ENCODE measurements at regions not wholly inside any gene's neighbourhood (a gene's known extent, or its start where the extent isn't known, plus 50 kb on each side); places are given as distances from the start of the nearest gene placed in this dataset.

DNA sequence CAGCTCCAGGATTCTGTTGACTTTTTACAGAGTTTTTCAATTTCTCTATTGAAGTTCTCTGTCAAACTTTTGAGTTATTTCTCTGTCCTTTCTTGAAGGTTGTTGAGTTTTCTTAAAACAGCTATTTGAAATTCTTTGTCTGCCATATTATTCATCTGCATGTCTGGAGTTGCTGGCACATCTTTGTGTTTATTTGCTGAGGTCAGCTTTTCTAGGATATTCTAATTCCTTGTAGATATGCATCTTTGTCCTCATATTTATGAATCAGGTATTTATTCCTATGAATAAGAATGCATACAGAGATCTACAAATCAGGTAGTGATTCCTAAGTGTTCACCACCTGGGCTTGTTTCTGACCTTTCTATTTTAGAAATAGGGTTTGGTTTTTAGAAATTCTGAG, 546.4 kb downstream of the RAPGEF2 start (continued):
- TF ChIP-seq, protein P1, sequence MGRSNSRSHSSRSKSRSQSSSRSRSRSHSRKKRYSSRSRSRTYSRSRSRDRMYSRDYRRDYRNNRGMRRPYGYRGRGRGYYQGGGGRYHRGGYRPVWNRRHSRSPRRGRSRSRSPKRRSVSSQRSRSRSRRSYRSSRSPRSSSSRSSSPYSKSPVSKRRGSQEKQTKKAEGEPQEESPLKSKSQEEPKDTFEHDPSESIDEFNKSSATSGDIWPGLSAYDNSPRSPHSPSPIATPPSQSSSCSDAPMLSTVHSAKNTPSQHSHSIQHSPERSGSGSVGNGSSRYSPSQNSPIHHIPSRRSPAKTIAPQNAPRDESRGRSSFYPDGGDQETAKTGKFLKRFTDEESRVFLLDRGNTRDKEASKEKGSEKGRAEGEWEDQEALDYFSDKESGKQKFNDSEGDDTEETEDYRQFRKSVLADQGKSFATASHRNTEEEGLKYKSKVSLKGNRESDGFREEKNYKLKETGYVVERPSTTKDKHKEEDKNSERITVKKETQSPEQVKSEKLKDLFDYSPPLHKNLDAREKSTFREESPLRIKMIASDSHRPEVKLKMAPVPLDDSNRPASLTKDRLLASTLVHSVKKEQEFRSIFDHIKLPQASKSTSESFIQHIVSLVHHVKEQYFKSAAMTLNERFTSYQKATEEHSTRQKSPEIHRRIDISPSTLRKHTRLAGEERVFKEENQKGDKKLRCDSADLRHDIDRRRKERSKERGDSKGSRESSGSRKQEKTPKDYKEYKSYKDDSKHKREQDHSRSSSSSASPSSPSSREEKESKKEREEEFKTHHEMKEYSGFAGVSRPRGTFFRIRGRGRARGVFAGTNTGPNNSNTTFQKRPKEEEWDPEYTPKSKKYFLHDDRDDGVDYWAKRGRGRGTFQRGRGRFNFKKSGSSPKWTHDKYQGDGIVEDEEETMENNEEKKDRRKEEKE (IDR thresholded peaks at IDR 0.05) = no peak
- TF ChIP-seq IKZF1 (conservative IDR thresholded peaks at IDR 0.05) (no peak), RFX5 (IDR thresholded peaks at IDR 0.05; ENCODE audit: low read depth, low read length) (no peak)

DNA sequence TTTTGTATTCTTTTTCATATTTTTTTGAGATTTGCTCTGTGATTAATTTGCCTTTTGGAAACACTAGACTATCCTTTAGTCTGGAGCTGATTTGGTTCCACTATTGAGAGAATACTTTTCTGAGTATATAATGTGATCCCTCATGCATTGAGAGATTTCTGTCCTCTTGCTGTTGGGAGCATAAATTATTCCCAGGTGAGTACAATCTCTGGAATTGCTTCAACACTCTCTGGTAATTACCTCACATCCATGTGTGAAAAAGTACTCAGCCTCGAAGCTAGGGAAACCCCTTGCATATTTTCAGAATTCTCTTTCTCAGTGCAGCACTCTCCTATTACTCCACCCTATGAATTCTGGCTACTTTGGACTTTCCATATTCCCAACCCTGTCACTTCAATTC, 550.0 kb downstream of the RAPGEF2 start:
- ATAC-seq = no peak
- ChIA-PET CTCF (no interaction called here), RAD21 (ENCODE audit: unreplicated experiment) (no interaction called here), SMC1A (ENCODE audit: uncharacterized antibody, unreplicated experiment) (no interaction called here), POLR2A (no interaction called here)
- H2AFZ ChIP-seq (ENCODE audit: control insufficient read depth, low read depth, low read length) = no peak overlapping the region
- no peak overlapping the region for H3K4me2 ChIP-seq (ENCODE audit: control insufficient read depth, insufficient read depth)
- in situ Hi-C loops (cut with MboI) (no loop called here), intact Hi-C loops (cut with micrococcal nuclease; ENCODE audit: unreplicated experiment) (no loop called here)
- H3K4me3 ChIP-seq = no peak overlapping the region
- no peak for FAIRE-seq
- H3K4me1 ChIP-seq (ENCODE audit: control insufficient read depth, insufficient read depth, low read length) = no peaks in the 10 kb centered on the region
- no peak overlapping the region for H3K9ac ChIP-seq (ENCODE audit: control insufficient read depth, insufficient read depth, low read length)
- DNase-seq (ENCODE audit: low read depth, low spot score) = no peak
- no peaks in the 10 kb centered on the region for H3K9me3 ChIP-seq (replicated peaks; ENCODE audit: control insufficient read depth, insufficient read depth, low read length)
- H3K27me3 ChIP-seq (replicated peaks in 1 of 2; ENCODE audit: control insufficient read depth in 2 of 2, insufficient read depth in 2 of 2, low read length in 1 of 2) = no peaks in the 10 kb centered on the region
- WGBS (ENCODE audit: insufficient coverage, insufficient replicate concordance, low lambda C conversion rate, missing lambda C conversion rate) = 0% methylated on average over 1 of the region's 1 CpG
- H3K27ac ChIP-seq (ENCODE audit: control insufficient read depth, insufficient read depth) = no peak overlapping the region
- no peaks in the 10 kb centered on the region for H4K20me1 ChIP-seq (ENCODE audit: control insufficient read depth, insufficient read depth)
- no peak for TF ChIP-seq EED (IDR thresholded peaks at IDR 0.05; ENCODE audit: low read depth)
- no peak for TF ChIP-seq CHD4 (IDR thresholded peaks at IDR 0.05)
- TF ChIP-seq TARDBP (IDR thresholded peaks at IDR 0.05; ENCODE audit: borderline replicate concordance) = no peak
- no peak for TF ChIP-seq ZNF384 (IDR thresholded peaks at IDR 0.05; ENCODE audit: borderline replicate concordance, low read depth, low read length)
- TF ChIP-seq SPI1 (IDR thresholded peaks at IDR 0.05; ENCODE audit: borderline replicate concordance, insufficient read depth, low read depth, low read length) = no peak
- no peak for TF ChIP-seq MTA3 (IDR thresholded peaks at IDR 0.05; ENCODE audit: borderline replicate concordance, low read length)
- H3K36me3 ChIP-seq (ENCODE audit: control insufficient read depth in 2 of 2, insufficient read depth in 2 of 2, low read length in 1 of 2) = no peaks in the 10 kb centered on the region
- no peaks in the 10 kb centered on the region for H3K79me2 ChIP-seq (ENCODE audit: control insufficient read depth, insufficient read depth, low read length)
- BruUV-seq (replicated peaks) = no TSS peak
